Adrenal gland (tissue), 5 donors: ENCODE measurements at regions not wholly inside any gene's neighbourhood (a gene's known extent, or its start where the extent isn't known, plus 50 kb on each side); places are given as distances from the start of the nearest gene placed in this dataset.

Experiments used
- CTCF ChIP-seq, 6 experiments: fragments of 450-650 bp in 4 of 6; fragments of 200-600 bp in 2 of 6; sonication (generic) in 1 of 6; IDR thresholded peaks; 1 replicate in 5 of 6; 2 replicates in 1 of 6; pipeline versions ENCODE4 v1.5.1 to v1.8.0; 2016 to 2021; ENCODE audit warnings: antibody characterized with exemption in 6 of 6, mild to moderate bottlenecking in 2 of 6, moderate library complexity in 1 of 6
- POLR2A ChIP-seq, 2 donors: fragments of 450-650 bp; IDR thresholded peaks; one replicate each; pipeline ENCODE4 v1.6.1; 2017; ENCODE audit warnings: antibody characterized with exemption in 2 of 2, mild to moderate bottlenecking in 2 of 2, moderate library complexity in 1 of 2
- donor health status: DM: no; HTN: no; CAD: no.

GRCh38 chr4:123823244-123823643, 426.6 kb downstream of the SPRY1 start:
- TF ChIP-seq CTCF (IDR thresholded peaks at IDR 0.05) = no peak
- TF ChIP-seq POLR2A (IDR thresholded peaks at IDR 0.05) = no peak
